ENCODE measurements at regions not wholly inside any gene's neighbourhood (a gene's known extent, or its start where the extent isn't known, plus 50 kb on each side); places are given as distances from the start of the nearest gene placed in this dataset.
A peak's percentile ranks its signal among the peaks of the same experiment; 100 is the strongest.

GRCh38 chr3:117128133-117128532 lies 418.6 kb downstream of the TUSC7 start:
- no peak for DNase-seq (ENCODE audit: low spot score)

- DNase-seq (ENCODE audit: low spot score): no peak
These were observed 419.3 kb downstream of the TUSC7 start for GRCh38 chr3:117128872-117129271.

- no peak for DNase-seq (ENCODE audit: low spot score)
These were observed 419.9 kb downstream of the TUSC7 start for GRCh38 chr3:117129516-117129915.

GRCh38 chr3:117130222-117130621 lies 420.6 kb downstream of the TUSC7 start:
- no peak for DNase-seq (ENCODE audit: low spot score)

- DNase-seq (ENCODE audit: low spot score): no peak
These were observed 421.7 kb downstream of the TUSC7 start for GRCh38 chr3:117131259-117131658.

- DNase-seq (ENCODE audit: low spot score): no peak
These were observed 423.5 kb downstream of the TUSC7 start for GRCh38 chr3:117133066-117133465.

GRCh38 chr3:117135207-117135606 lies 425.6 kb downstream of the TUSC7 start:
- DNase-seq (ENCODE audit: low spot score): no peak

- DNase-seq (ENCODE audit: low spot score): no peak
These were observed 426.4 kb downstream of the TUSC7 start for GRCh38 chr3:117136003-117136402.

GRCh38 chr3:117137065-117137464 lies 427.5 kb downstream of the TUSC7 start:
- no peak for DNase-seq (ENCODE audit: low spot score)

- DNase-seq (ENCODE audit: low spot score): no peak
These were observed 430.1 kb downstream of the TUSC7 start for GRCh38 chr3:117139681-117140080.

GRCh38 chr3:117141812-117142211 lies 432.2 kb downstream of the TUSC7 start:
- no peak for DNase-seq (ENCODE audit: low spot score)

- DNase-seq (ENCODE audit: low spot score): peak; percentile 10
These were observed 435.3 kb downstream of the TUSC7 start for GRCh38 chr3:117144853-117145252.

GRCh38 chr3:117145677-117146076 lies 436.1 kb downstream of the TUSC7 start:
- no peak for DNase-seq (ENCODE audit: low spot score)

- no peak for DNase-seq (ENCODE audit: low spot score)
These were observed 437.0 kb downstream of the TUSC7 start for GRCh38 chr3:117146571-117146970.

- DNase-seq (ENCODE audit: low spot score): no peak
These were observed 440.0 kb downstream of the TUSC7 start for GRCh38 chr3:117149584-117149983.

GRCh38 chr3:117150628-117151027 lies 441.0 kb downstream of the TUSC7 start:
- no peak for DNase-seq (ENCODE audit: low spot score)

GRCh38 chr3:117160176-117160575 lies 450.6 kb downstream of the TUSC7 start:
- DNase-seq (ENCODE audit: low spot score): no peak

- no peak for DNase-seq (ENCODE audit: low spot score)
These were observed 452.2 kb downstream of the TUSC7 start for GRCh38 chr3:117161816-117162215.

GRCh38 chr3:117165176-117165575 lies 455.6 kb downstream of the TUSC7 start:
- no peak for DNase-seq (ENCODE audit: low spot score)

- DNase-seq (ENCODE audit: low spot score): peak; percentile 64
These were observed 456.0 kb downstream of the TUSC7 start for GRCh38 chr3:117165601-117166051.

- DNase-seq (ENCODE audit: low spot score): no peak
These were observed 459.3 kb downstream of the TUSC7 start for GRCh38 chr3:117168896-117169295.

GRCh38 chr3:117170094-117170493 lies 460.5 kb downstream of the TUSC7 start:
- no peak for DNase-seq (ENCODE audit: low spot score)

GRCh38 chr3:117171124-117171523 lies 461.5 kb downstream of the TUSC7 start:
- no peak for DNase-seq (ENCODE audit: low spot score)

- no peak for DNase-seq (ENCODE audit: low spot score)
These were observed 462.8 kb downstream of the TUSC7 start for GRCh38 chr3:117172426-117172825.

- DNase-seq (ENCODE audit: low spot score): no peak
These were observed 471.6 kb downstream of the TUSC7 start for GRCh38 chr3:117181222-117181621.

Measured in AG20443 (cell line).